Nephron progenitor cell (in vitro differentiated cells): ENCODE measurements at regions not wholly inside any gene's neighbourhood (a gene's known extent, or its start where the extent isn't known, plus 50 kb on each side); places are given as distances from the start of the nearest gene placed in this dataset.

Experiments
- DNase-seq: peaks from one replicate; pipeline ENCODE4 v3.0.0; 2021
- H3K27ac Mint-ChIP-seq: 2 replicates; pipeline ENCODE4 v1.8.0; 2021; ENCODE audit warnings: mild to moderate bottlenecking, moderate library complexity, mixed read lengths
- H3K27me3 Mint-ChIP-seq: 2 replicates; pipeline ENCODE4 v1.8.0; 2021; ENCODE audit warnings: mild to moderate bottlenecking, low read depth, mixed read lengths; ENCODE audit not compliant: poor library complexity
- H3K36me3 Mint-ChIP-seq: 2 replicates; pipeline ENCODE4 v1.8.0; 2021; ENCODE audit warnings: low read depth, mixed read lengths
- H3K4me1 Mint-ChIP-seq: 2 replicates; pipeline ENCODE4 v1.8.0; 2021; ENCODE audit warnings: mixed read lengths
- H3K4me3 Mint-ChIP-seq: 2 replicates; pipeline ENCODE4 v1.8.0; 2021; ENCODE audit warnings: mild to moderate bottlenecking, moderate library complexity, mixed read lengths
- H3K9me3 Mint-ChIP-seq: 2 replicates; pipeline ENCODE4 v1.8.0; 2021; ENCODE audit warnings: mild to moderate bottlenecking, moderate library complexity, mixed read lengths
- TF ChIP-seq, protein P1 (sequence below): fragments of 200-600 bp; sonication (generic); IDR thresholded peaks from 2 replicates; pipeline ENCODE4 v1.5.0; 2021; ENCODE audit warnings: antibody characterized with exemption

DNA sequence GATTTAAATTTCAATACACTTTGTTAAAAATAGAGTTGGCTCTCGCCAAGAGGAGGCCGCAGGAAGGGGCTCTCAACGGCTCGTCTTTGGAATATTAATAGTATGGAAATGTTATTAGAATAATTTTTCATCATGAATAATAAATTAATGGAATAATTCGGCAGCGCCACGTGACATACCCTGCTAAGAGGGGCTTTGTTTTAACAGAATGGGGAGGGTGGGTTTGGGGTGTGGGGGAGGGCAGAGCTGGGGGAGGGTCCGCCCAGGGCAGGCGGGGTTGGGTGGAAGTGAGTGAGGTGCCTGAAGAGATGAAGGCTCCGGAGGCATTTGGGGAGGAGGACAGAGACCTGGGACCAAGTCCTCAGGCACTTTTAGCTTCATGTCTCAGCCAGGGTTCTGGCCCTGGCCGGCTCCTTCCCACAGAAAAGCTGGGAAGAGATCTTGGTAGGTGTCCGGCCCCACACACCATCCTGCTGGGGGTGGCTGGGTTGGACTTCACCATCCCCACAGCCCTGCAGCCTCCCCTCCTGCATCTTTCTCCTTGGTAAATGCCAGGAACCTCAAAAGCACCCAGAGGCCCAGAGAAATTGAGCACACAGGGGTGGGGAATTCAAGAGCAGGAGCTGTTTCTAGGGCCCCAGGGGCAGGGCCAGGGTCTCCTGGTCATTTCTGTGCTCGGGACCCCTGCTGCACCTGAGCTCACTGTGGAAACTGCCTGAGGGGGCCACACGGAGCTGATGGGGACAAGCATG is 93.6 kb upstream of the BHLHE23 start:
- Mint-ChIP-seq H3K4me1 (peaks cover 7% of the 10 kb centered on the region), H3K27me3 (peaks cover 36% of the 10 kb centered on the region), H3K4me3 (no peak overlapping the region), H3K9me3 (no peaks in the 10 kb centered on the region), H3K36me3 (no peaks in the 10 kb centered on the region), H3K27ac (no peak overlapping the region)
- TF ChIP-seq, protein P1, sequence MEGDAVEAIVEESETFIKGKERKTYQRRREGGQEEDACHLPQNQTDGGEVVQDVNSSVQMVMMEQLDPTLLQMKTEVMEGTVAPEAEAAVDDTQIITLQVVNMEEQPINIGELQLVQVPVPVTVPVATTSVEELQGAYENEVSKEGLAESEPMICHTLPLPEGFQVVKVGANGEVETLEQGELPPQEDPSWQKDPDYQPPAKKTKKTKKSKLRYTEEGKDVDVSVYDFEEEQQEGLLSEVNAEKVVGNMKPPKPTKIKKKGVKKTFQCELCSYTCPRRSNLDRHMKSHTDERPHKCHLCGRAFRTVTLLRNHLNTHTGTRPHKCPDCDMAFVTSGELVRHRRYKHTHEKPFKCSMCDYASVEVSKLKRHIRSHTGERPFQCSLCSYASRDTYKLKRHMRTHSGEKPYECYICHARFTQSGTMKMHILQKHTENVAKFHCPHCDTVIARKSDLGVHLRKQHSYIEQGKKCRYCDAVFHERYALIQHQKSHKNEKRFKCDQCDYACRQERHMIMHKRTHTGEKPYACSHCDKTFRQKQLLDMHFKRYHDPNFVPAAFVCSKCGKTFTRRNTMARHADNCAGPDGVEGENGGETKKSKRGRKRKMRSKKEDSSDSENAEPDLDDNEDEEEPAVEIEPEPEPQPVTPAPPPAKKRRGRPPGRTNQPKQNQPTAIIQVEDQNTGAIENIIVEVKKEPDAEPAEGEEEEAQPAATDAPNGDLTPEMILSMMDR: no peak
- DNase-seq: peak; percentile 1

- Mint-ChIP-seq H3K4me1 (peaks cover 7% of the 10 kb centered on the region), H3K4me3 (no peak overlapping the region), H3K27me3 (peaks cover 38% of the 10 kb centered on the region), H3K27ac (no peak overlapping the region), H3K9me3 (no peaks in the 10 kb centered on the region), H3K36me3 (no peaks in the 10 kb centered on the region)
- peak; percentile 1 for DNase-seq
- TF ChIP-seq, protein P1: no peak
These were observed 92.9 kb upstream of the BHLHE23 start for GRCh38 chr20:63099456-63100173.

DNA sequence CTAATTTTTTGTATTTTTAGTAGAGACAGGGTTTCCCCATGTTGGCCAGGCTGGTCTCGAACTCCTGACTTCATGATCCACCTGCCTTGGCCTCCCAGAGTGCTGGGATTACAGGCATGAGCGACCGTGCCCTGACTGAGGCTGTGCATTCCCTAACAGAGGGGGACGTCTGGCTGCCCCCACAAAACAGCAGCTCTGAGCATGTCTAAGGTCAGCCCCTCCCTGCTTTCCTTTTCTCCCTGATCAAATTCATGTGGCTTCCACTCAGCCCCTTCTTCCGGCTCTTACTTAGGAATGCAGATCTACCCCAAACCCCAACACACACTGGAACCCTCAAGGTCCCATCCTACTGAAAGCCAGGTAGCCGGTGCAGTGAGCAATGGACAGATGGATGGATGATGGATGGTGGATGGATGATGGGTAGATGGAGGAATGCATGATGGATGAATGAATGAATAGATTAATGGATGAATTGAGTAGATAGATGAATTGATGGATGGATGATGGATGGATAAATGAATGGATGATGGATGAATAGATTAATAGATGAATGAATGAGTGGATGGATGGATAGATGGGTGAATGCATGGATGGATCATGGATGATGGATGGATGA is 91.5 kb upstream of the BHLHE23 start:
- Mint-ChIP-seq H3K9me3 (no peaks in the 10 kb centered on the region), H3K27me3 (peaks cover 34% of the 10 kb centered on the region), H3K36me3 (no peaks in the 10 kb centered on the region), H3K27ac (no peak overlapping the region), H3K4me3 (no peak overlapping the region), H3K4me1 (peaks cover 7% of the 10 kb centered on the region)
- TF ChIP-seq, protein P1: no peak
- no peak for DNase-seq

DNA sequence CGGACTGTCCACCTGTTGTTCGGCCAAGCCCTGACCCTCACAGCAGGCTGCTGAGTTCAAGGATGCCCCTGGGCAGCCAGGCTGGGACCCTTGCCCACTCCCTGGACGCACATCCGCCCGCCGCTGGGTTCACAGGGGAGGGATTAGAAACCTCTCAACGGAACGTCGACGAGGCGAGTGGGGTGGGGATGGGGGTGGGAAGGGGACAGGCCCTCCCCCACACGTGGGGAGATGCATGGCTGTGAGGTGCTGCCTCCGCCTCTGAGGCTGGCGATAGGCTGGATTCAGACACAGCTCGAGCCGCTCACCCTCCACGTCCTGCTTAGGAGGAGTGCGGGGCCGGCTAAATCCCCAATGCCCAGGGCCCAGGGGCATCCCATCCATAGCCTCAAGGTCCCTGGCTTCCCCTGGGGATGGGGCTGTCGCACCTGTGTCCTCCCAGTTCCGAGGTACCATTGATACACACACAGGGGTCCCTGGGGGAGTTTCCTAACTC is 90.6 kb upstream of the BHLHE23 start:
- Mint-ChIP-seq H3K27ac (no peak overlapping the region), H3K9me3 (no peaks in the 10 kb centered on the region), H3K27me3 (peaks cover 34% of the 10 kb centered on the region), H3K36me3 (no peaks in the 10 kb centered on the region), H3K4me1 (peaks cover 7% of the 10 kb centered on the region), H3K4me3 (no peak overlapping the region)
- DNase-seq: peak; percentile 0
- TF ChIP-seq, protein P1: no peak

GRCh38 chr20:63096681-63097335 is 90.0 kb upstream of the BHLHE23 start:
- TF ChIP-seq, protein P1: no peak
- Mint-ChIP-seq H3K27ac (no peak overlapping the region), H3K36me3 (no peaks in the 10 kb centered on the region)

More at GRCh38 chr20:63096681-63097335, 90.0 kb upstream of the BHLHE23 start:
- no peak overlapping the region for H3K4me3 Mint-ChIP-seq
- no peaks in the 10 kb centered on the region for H3K9me3 Mint-ChIP-seq
- DNase-seq: peak; percentile 0
- H3K27me3 Mint-ChIP-seq: peaks cover 39% of the 10 kb centered on the region
- H3K4me1 Mint-ChIP-seq: peaks cover 4% of the 10 kb centered on the region
